Immature natural killer cell (primary cell): ENCODE measurements at regions not wholly inside any gene's neighbourhood (a gene's known extent, or its start where the extent isn't known, plus 50 kb on each side); places are given as distances from the start of the nearest gene placed in this dataset.

Source experiments
- DNase-seq, 3 donors: peaks; one replicate each; pipeline ENCODE4 v3.0.0; 2022; ENCODE audit warnings: mixed read lengths in 1 of 3
- H3K27ac Mint-ChIP-seq, 6 donors: one replicate each; pipeline ENCODE4 v1.8.0; 2020; ENCODE audit warnings: mixed read lengths in 6 of 6, mild to moderate bottlenecking in 5 of 6, inconsistent platforms in 4 of 6, moderate library complexity in 3 of 6
- H3K27me3 Mint-ChIP-seq, 3 donors: one replicate each; pipeline ENCODE4 v1.8.0; 2020 to 2021; ENCODE audit warnings: low read depth in 3 of 3, mild to moderate bottlenecking in 3 of 3, mixed read lengths in 3 of 3, moderate library complexity in 3 of 3, inconsistent platforms in 1 of 3
- H3K36me3 Mint-ChIP-seq, 3 donors: one replicate each; pipeline ENCODE4 v1.8.0; 2020; ENCODE audit warnings: mixed read lengths in 3 of 3, inconsistent platforms in 2 of 3, mild to moderate bottlenecking in 2 of 3
- H3K4me1 Mint-ChIP-seq, 2 donors: one replicate each; pipeline ENCODE4 v1.8.0; 2020; ENCODE audit warnings: inconsistent platforms in 2 of 2, mild to moderate bottlenecking in 2 of 2, mixed read lengths in 2 of 2, moderate library complexity in 1 of 2
- H3K4me3 Mint-ChIP-seq, 5 donors: one replicate each; pipeline ENCODE4 v1.8.0; 2020; ENCODE audit warnings: mild to moderate bottlenecking in 5 of 5, mixed read lengths in 5 of 5, inconsistent platforms in 3 of 5, moderate library complexity in 3 of 5
- H3K9me3 Mint-ChIP-seq, 6 donors: one replicate each; pipeline ENCODE4 v1.8.0; 2020; ENCODE audit warnings: mild to moderate bottlenecking in 6 of 6, mixed read lengths in 6 of 6, inconsistent platforms in 4 of 6, moderate library complexity in 3 of 6

- H3K27ac Mint-ChIP-seq = no peak overlapping the region
- no peaks in the 10 kb centered on the region for H3K36me3 Mint-ChIP-seq
These were observed 51.4 kb upstream of the CALM2 start for GRCh38 chr2:47227532-47228279.

GRCh38 chr2:47226923-47227220 lies 50.6 kb upstream of the CALM2 start:
- no peak overlapping the region for H3K4me3 Mint-ChIP-seq
- H3K36me3 Mint-ChIP-seq = no peaks in the 10 kb centered on the region
- H3K4me1 Mint-ChIP-seq = no peaks in the 10 kb centered on the region
- no peak overlapping the region for H3K27ac Mint-ChIP-seq
- peaks cover 0 to 1% (median 1%) of the 10 kb centered on the region in 3 donors for H3K27me3 Mint-ChIP-seq
- no peak for DNase-seq
- H3K9me3 Mint-ChIP-seq = no peaks in the 10 kb centered on the region

More at GRCh38 chr2:47227532-47228279, 51.4 kb upstream of the CALM2 start:
- H3K4me1 Mint-ChIP-seq = no peaks in the 10 kb centered on the region
- H3K9me3 Mint-ChIP-seq = no peaks in the 10 kb centered on the region
- DNase-seq = no peak
- H3K27me3 Mint-ChIP-seq = peaks cover 0 to 1% (median 1%) of the 10 kb centered on the region in 3 donors
- no peak overlapping the region for H3K4me3 Mint-ChIP-seq

GRCh38 chr2:47226132-47226922 lies 50.0 kb upstream of the CALM2 start:
- no peak for DNase-seq
- no peaks in the 10 kb centered on the region for H3K9me3 Mint-ChIP-seq
- H3K36me3 Mint-ChIP-seq = no peaks in the 10 kb centered on the region
- no peak overlapping the region for H3K4me3 Mint-ChIP-seq
- no peak overlapping the region for H3K27ac Mint-ChIP-seq
- H3K27me3 Mint-ChIP-seq = peaks cover 0 to 1% (median 1%) of the 10 kb centered on the region in 3 donors
- H3K4me1 Mint-ChIP-seq = no peaks in the 10 kb centered on the region
